Testis (tissue), 2 donors: ENCODE measurements at regions not wholly inside any gene's neighbourhood (a gene's known extent, or its start where the extent isn't known, plus 50 kb on each side); places are given as distances from the start of the nearest gene placed in this dataset.

Experiments
- DNase-seq: peaks from one replicate; pipeline ENCODE4 v3.0.0-alpha.2; 2019
- H3K27ac ChIP-seq, 2 donors: fragments of 200-600 bp; sonication (generic); one replicate each; pipeline ENCODE4 v1.5.1; 2019
- H3K27me3 ChIP-seq: fragments of 200-600 bp; sonication (generic); one replicate; pipeline ENCODE4 v1.5.1; 2019
- H3K36me3 ChIP-seq: fragments of 200-600 bp; sonication (generic); one replicate; pipeline ENCODE4 v1.5.1; 2017; ENCODE audit warnings: low read depth; ENCODE audit errors: missing control alignments
- H3K4me1 ChIP-seq: fragments of 200-600 bp; sonication (generic); one replicate; pipeline ENCODE4 v1.5.1; 2019
- H3K4me3 ChIP-seq, 2 donors: fragments of 200-600 bp; sonication (generic); one replicate each; pipeline ENCODE4 v1.5.1; 2017 to 2019
- H3K9me3 ChIP-seq: fragments of 200-600 bp; sonication (generic); one replicate; pipeline ENCODE4 v1.5.1; 2017
- CTCF ChIP-seq, 3 experiments: fragments of 450-650 bp in 2 of 3; fragments of 200-600 bp in 1 of 3; sonication (generic) in 1 of 3; IDR thresholded peaks; one replicate each; pipeline ENCODE4 v1.5.1; 2016 to 2019; ENCODE audit warnings: antibody characterized with exemption in 3 of 3, mild to moderate bottlenecking in 2 of 3, moderate library complexity in 1 of 3
- POLR2A ChIP-seq: fragments of 450-650 bp; IDR thresholded peaks from one replicate; pipeline ENCODE4 v1.6.1; 2017; ENCODE audit warnings: antibody characterized with exemption, mild to moderate bottlenecking, moderate library complexity
- WGBS, 2 donors: methylation state at CpG; one replicate each; pipeline ENCODE4 v1.1.5; 2018; 5-methylcytosine and 5-hydroxymethylcytosine counted together
- intact Hi-C: fragments of 100-400 bp; cut with DNase I; formaldehyde crosslinking; loops from one replicate; pipeline ENCODE4 v1.15.1; 2023; ENCODE audit warnings: low total_unique reads

- 72 to 78% methylated on average over 8 to 9 of the region's 9 CpGs for WGBS, 2 donors
- Histone ChIP-seq H3K36me3 (no peaks in the 10 kb centered on the region), H3K4me1 (no peaks in the 10 kb centered on the region), H3K9me3 (no peaks in the 10 kb centered on the region), H3K27ac (no peak overlapping the region), H3K27me3 (no peaks in the 10 kb centered on the region), H3K4me3 (no peak overlapping the region)
- intact Hi-C loops, result no loop called here
- TF ChIP-seq CTCF (IDR thresholded peaks at IDR 0.05) (no peak), POLR2A (no peak)
- no peak for DNase-seq
Measured at GRCh38 chr22:47233316-47234243, 471.1 kb downstream of the TBC1D22A start.

GRCh38 chr22:47232753-47233152, 470.3 kb downstream of the TBC1D22A start:
- Histone ChIP-seq H3K4me1 (no peaks in the 10 kb centered on the region), H3K27ac (no peak overlapping the region), H3K4me3 (no peak overlapping the region), H3K36me3 (no peaks in the 10 kb centered on the region), H3K9me3 (no peaks in the 10 kb centered on the region), H3K27me3 (no peaks in the 10 kb centered on the region)
- no peak for DNase-seq
- TF ChIP-seq CTCF (IDR thresholded peaks at IDR 0.05) (no peak), POLR2A (no peak)
- WGBS, 2 donors, result 87 to 88% methylated on average over 6 to 7 of the region's 7 CpGs
- intact Hi-C loops, result no loop called here

GRCh38 chr22:47232197-47232596, 469.7 kb downstream of the TBC1D22A start:
- no peak for TF ChIP-seq POLR2A
- TF ChIP-seq CTCF (IDR thresholded peaks at IDR 0.05), result no peak
- no peak overlapping the region for H3K27ac ChIP-seq
- H3K4me3 ChIP-seq, result no peak overlapping the region
- no peaks in the 10 kb centered on the region for H3K9me3 ChIP-seq
- no peak for DNase-seq
- no peaks in the 10 kb centered on the region for H3K27me3 ChIP-seq
- no peaks in the 10 kb centered on the region for H3K36me3 ChIP-seq
- H3K4me1 ChIP-seq, result no peaks in the 10 kb centered on the region
- intact Hi-C loops, result no loop called here
- 73 to 76% methylated on average over 4 of the region's 4 CpGs for WGBS, 2 donors

- Histone ChIP-seq H3K4me1 (no peaks in the 10 kb centered on the region), H3K27ac (no peak overlapping the region), H3K9me3 (no peaks in the 10 kb centered on the region), H3K36me3 (no peaks in the 10 kb centered on the region), H3K4me3 (no peak overlapping the region), H3K27me3 (no peaks in the 10 kb centered on the region)
- DNase-seq, result no peak
- intact Hi-C loops, result no loop called here
- WGBS, 2 donors, result 83 to 89% methylated on average over 7 of the region's 7 CpGs
- TF ChIP-seq CTCF (IDR thresholded peaks at IDR 0.05), result no peak
- TF ChIP-seq POLR2A, result no peak
Measured at GRCh38 chr22:47231759-47232158, 469.3 kb downstream of the TBC1D22A start.

GRCh38 chr22:47230741-47231140, 468.3 kb downstream of the TBC1D22A start:
- Histone ChIP-seq H3K27ac (no peak overlapping the region), H3K27me3 (no peaks in the 10 kb centered on the region), H3K36me3 (no peaks in the 10 kb centered on the region), H3K4me1 (no peaks in the 10 kb centered on the region), H3K9me3 (no peaks in the 10 kb centered on the region), H3K4me3 (no peak overlapping the region)
- DNase-seq, result no peak
- TF ChIP-seq POLR2A, result no peak
- no peak for TF ChIP-seq CTCF (IDR thresholded peaks at IDR 0.05)
- intact Hi-C loops, result no loop called here
- WGBS, 2 donors, result 94% methylated on average over 5 of the region's 5 CpGs
